WTC11 (cell line): ENCODE measurements at regions not wholly inside any gene's neighbourhood (a gene's known extent, or its start where the extent isn't known, plus 50 kb on each side); places are given as distances from the start of the nearest gene placed in this dataset.

Experiments used
- CREM ChIP-seq: sonication (generic); formaldehyde crosslinking; IDR thresholded peaks from 2 replicates; pipeline ENCODE4 v1.8.1; 2022; ENCODE audit warnings: mild to moderate bottlenecking, missing genetic modification reagents, moderate library complexity
- ELF4 ChIP-seq: sonication (generic); formaldehyde crosslinking; IDR thresholded peaks from 2 replicates; pipeline ENCODE4 v1.8.1; 2022; ENCODE audit warnings: low read depth, mild to moderate bottlenecking, moderate library complexity, missing genetic modification reagents
- RELA ChIP-seq: sonication (generic); formaldehyde crosslinking; IDR thresholded peaks from 2 replicates; pipeline ENCODE4 v1.8.1; 2022; ENCODE audit warnings: missing genetic modification reagents, mild to moderate bottlenecking, borderline replicate concordance
- TF ChIP-seq, protein P1 (sequence below): sonication (generic); formaldehyde crosslinking; IDR thresholded peaks from 2 replicates; pipeline ENCODE4 v1.8.1; 2022; ENCODE audit warnings: low read depth, missing genetic modification reagents, borderline replicate concordance
- TF ChIP-seq, protein P2 (sequence below): fragments of 200-600 bp; IDR thresholded peaks from 2 replicates; pipeline ENCODE4 v1.8.0; 2022; ENCODE audit warnings: antibody characterized with exemption
- TF ChIP-seq, protein P3 (sequence below): sonication (generic); formaldehyde crosslinking; IDR thresholded peaks from 2 replicates; pipeline ENCODE4 v1.8.1; 2023; ENCODE audit warnings: mild to moderate bottlenecking, missing genetic modification reagents, moderate library complexity

DNA sequence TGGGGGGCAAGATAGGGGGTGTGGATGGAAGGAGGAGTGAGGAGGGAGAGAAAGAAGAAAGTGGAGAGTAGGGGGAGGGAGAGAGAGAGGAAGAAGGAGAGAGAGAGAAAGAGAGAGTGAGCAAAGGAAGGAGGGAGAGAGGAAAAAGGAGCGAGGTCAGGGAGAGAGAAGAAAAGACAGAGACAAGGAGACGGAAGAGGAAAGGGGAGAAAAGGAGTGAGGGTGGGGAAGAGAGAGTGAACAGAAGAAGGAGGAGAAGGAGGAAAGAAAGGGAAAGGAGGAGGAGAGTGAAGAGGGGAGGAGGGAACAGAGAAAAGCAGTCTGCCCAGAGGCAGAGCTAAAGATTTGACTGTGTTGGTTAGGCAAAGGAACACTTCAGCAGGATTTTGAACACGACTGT, 181.6 kb downstream of the MID1IP1 start:
- TF ChIP-seq, protein P1, sequence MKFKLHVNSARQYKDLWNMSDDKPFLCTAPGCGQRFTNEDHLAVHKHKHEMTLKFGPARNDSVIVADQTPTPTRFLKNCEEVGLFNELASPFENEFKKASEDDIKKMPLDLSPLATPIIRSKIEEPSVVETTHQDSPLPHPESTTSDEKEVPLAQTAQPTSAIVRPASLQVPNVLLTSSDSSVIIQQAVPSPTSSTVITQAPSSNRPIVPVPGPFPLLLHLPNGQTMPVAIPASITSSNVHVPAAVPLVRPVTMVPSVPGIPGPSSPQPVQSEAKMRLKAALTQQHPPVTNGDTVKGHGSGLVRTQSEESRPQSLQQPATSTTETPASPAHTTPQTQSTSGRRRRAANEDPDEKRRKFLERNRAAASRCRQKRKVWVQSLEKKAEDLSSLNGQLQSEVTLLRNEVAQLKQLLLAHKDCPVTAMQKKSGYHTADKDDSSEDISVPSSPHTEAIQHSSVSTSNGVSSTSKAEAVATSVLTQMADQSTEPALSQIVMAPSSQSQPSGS (CRISPR knock-in tag): no peak
- TF ChIP-seq, protein P2, sequence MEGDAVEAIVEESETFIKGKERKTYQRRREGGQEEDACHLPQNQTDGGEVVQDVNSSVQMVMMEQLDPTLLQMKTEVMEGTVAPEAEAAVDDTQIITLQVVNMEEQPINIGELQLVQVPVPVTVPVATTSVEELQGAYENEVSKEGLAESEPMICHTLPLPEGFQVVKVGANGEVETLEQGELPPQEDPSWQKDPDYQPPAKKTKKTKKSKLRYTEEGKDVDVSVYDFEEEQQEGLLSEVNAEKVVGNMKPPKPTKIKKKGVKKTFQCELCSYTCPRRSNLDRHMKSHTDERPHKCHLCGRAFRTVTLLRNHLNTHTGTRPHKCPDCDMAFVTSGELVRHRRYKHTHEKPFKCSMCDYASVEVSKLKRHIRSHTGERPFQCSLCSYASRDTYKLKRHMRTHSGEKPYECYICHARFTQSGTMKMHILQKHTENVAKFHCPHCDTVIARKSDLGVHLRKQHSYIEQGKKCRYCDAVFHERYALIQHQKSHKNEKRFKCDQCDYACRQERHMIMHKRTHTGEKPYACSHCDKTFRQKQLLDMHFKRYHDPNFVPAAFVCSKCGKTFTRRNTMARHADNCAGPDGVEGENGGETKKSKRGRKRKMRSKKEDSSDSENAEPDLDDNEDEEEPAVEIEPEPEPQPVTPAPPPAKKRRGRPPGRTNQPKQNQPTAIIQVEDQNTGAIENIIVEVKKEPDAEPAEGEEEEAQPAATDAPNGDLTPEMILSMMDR: no peak
- TF ChIP-seq ELF4: no peak
- TF ChIP-seq RELA (CRISPR knock-in tag): no peak
- TF ChIP-seq CREM (CRISPR knock-in tag): no peak
- TF ChIP-seq, protein P3, sequence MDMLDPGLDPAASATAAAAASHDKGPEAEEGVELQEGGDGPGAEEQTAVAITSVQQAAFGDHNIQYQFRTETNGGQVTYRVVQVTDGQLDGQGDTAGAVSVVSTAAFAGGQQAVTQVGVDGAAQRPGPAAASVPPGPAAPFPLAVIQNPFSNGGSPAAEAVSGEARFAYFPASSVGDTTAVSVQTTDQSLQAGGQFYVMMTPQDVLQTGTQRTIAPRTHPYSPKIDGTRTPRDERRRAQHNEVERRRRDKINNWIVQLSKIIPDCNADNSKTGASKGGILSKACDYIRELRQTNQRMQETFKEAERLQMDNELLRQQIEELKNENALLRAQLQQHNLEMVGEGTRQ: no peak
